ENCODE measurements at regions not wholly inside any gene's neighbourhood (a gene's known extent, or its start where the extent isn't known, plus 50 kb on each side); places are given as distances from the start of the nearest gene placed in this dataset.

- TF ChIP-seq EZH2 (IDR thresholded peaks at IDR 0.05; ENCODE audit: low read length) (no peak), CTCF (optimal IDR thresholded peaks at IDR 0.05 in 1 of 3, IDR thresholded peaks at IDR 0.05 in 1 of 3, conservative IDR thresholded peaks at IDR 0.05 in 1 of 3; ENCODE audit: extremely low read depth in 1 of 3, insufficient read depth in 2 of 3, low read length in 3 of 3) (peak in 1 of 3 experiments; percentile 11)
These were observed 134.6 kb upstream of the SCN7A start for GRCh38 chr2:166628478-166629136.
